Endothelial cell (in vitro differentiated cells): ENCODE measurements at regions not wholly inside any gene's neighbourhood (a gene's known extent, or its start where the extent isn't known, plus 50 kb on each side); places are given as distances from the start of the nearest gene placed in this dataset.
"Not testable (repeated sequence)": the region's sequence is repeated elsewhere in the genome, so short reads cannot be mapped to it uniquely, and the experiment has no call there.

Source experiments
- DNase-seq: peaks from one replicate; pipeline ENCODE4 v3.0.0; 2021; ENCODE audit warnings: low spot score
- H3K27ac Mint-ChIP-seq: one replicate; pipeline ENCODE4 v1.8.0; 2021; ENCODE audit warnings: mixed read lengths, inconsistent platforms; ENCODE audit not compliant: unreplicated experiment
- H3K27me3 Mint-ChIP-seq: one replicate; pipeline ENCODE4 v1.8.0; 2021; ENCODE audit warnings: mild to moderate bottlenecking, moderate library complexity, mixed read lengths, inconsistent platforms; ENCODE audit not compliant: unreplicated experiment
- H3K36me3 Mint-ChIP-seq: one replicate; pipeline ENCODE4 v1.8.0; 2021; ENCODE audit warnings: mild to moderate bottlenecking, low read depth, mixed read lengths, inconsistent platforms; ENCODE audit not compliant: unreplicated experiment
- H3K4me1 Mint-ChIP-seq: one replicate; pipeline ENCODE4 v1.8.0; 2021; ENCODE audit warnings: mild to moderate bottlenecking, mixed read lengths, inconsistent platforms; ENCODE audit not compliant: unreplicated experiment
- H3K4me3 Mint-ChIP-seq: one replicate; pipeline ENCODE4 v1.8.0; 2021; ENCODE audit warnings: mild to moderate bottlenecking, mixed read lengths, inconsistent platforms; ENCODE audit not compliant: unreplicated experiment
- H3K9me3 Mint-ChIP-seq: one replicate; pipeline ENCODE4 v1.8.0; 2021; ENCODE audit warnings: mixed read lengths, inconsistent platforms; ENCODE audit not compliant: unreplicated experiment
- CTCF ChIP-seq: fragments of 200-600 bp; sonication (generic); IDR thresholded peaks from one replicate; pipeline ENCODE4 v1.5.0; 2021; ENCODE audit warnings: antibody characterized with exemption; ENCODE audit not compliant: unreplicated experiment

- H3K9me3 Mint-ChIP-seq, DNase-seq, H3K4me1 Mint-ChIP-seq, H3K36me3 Mint-ChIP-seq, H3K27me3 Mint-ChIP-seq, H3K27ac Mint-ChIP-seq, H3K4me3 Mint-ChIP-seq: not testable (repeated sequence)
Observed at GRCh38 chr20:26373066-26373465, 676.4 kb upstream of the ZNF337 start.

- Mint-ChIP-seq H3K27ac (no peak overlapping the region), H3K36me3 (no peaks in the 10 kb centered on the region), H3K27me3 (no peaks in the 10 kb centered on the region), H3K9me3 (no peaks in the 10 kb centered on the region), H3K4me3 (no peak overlapping the region), H3K4me1 (no peaks in the 10 kb centered on the region)
- no peak for DNase-seq
- TF ChIP-seq CTCF, result no peak
Observed at GRCh38 chr20:26354511-26354910, 657.9 kb upstream of the ZNF337 start.

- TF ChIP-seq CTCF, result no peak
- H3K27ac Mint-ChIP-seq, result no peak overlapping the region
- no peaks in the 10 kb centered on the region for H3K27me3 Mint-ChIP-seq
- H3K4me1 Mint-ChIP-seq, result no peaks in the 10 kb centered on the region
- no peaks in the 10 kb centered on the region for H3K36me3 Mint-ChIP-seq
- H3K9me3 Mint-ChIP-seq, result no peaks in the 10 kb centered on the region
- no peak overlapping the region for H3K4me3 Mint-ChIP-seq
- DNase-seq, result no peak
Observed at GRCh38 chr20:26347396-26347795, 650.7 kb upstream of the ZNF337 start.

GRCh38 chr20:26340460-26341065 is 643.9 kb upstream of the ZNF337 start:
- not testable (repeated sequence) for H3K4me1 Mint-ChIP-seq, H3K4me3 Mint-ChIP-seq, H3K36me3 Mint-ChIP-seq, H3K27ac Mint-ChIP-seq, H3K9me3 Mint-ChIP-seq, DNase-seq, H3K27me3 Mint-ChIP-seq

GRCh38 chr20:26324177-26324576 is 627.5 kb upstream of the ZNF337 start:
- Mint-ChIP-seq H3K27me3 (no peaks in the 10 kb centered on the region), H3K4me1 (no peaks in the 10 kb centered on the region), H3K27ac (no peak overlapping the region), H3K9me3 (no peaks in the 10 kb centered on the region), H3K36me3 (no peaks in the 10 kb centered on the region), H3K4me3 (no peak overlapping the region)
- no peak for TF ChIP-seq CTCF
- no peak for DNase-seq

GRCh38 chr20:26315054-26315453 is 618.4 kb upstream of the ZNF337 start:
- no peak overlapping the region for H3K27ac Mint-ChIP-seq
- H3K4me3 Mint-ChIP-seq, result no peak overlapping the region
- H3K9me3 Mint-ChIP-seq, result no peaks in the 10 kb centered on the region
- no peaks in the 10 kb centered on the region for H3K4me1 Mint-ChIP-seq
- no peaks in the 10 kb centered on the region for H3K36me3 Mint-ChIP-seq
- H3K27me3 Mint-ChIP-seq, result no peaks in the 10 kb centered on the region
- no peak for TF ChIP-seq CTCF
- no peak for DNase-seq

GRCh38 chr20:26309720-26310119 is 613.1 kb upstream of the ZNF337 start:
- not testable (repeated sequence) for H3K4me3 Mint-ChIP-seq, DNase-seq, H3K9me3 Mint-ChIP-seq, H3K4me1 Mint-ChIP-seq, H3K27ac Mint-ChIP-seq, H3K36me3 Mint-ChIP-seq, H3K27me3 Mint-ChIP-seq
